WERI-Rb-1 (cell line): ENCODE measurements at regions not wholly inside any gene's neighbourhood (a gene's known extent, or its start where the extent isn't known, plus 50 kb on each side); places are given as distances from the start of the nearest gene placed in this dataset.

Experiments
- DNase-seq: peaks from one replicate; pipeline ENCODE4 v3.0.0-alpha.2; 2020
- H3K27ac ChIP-seq: fragments of 250-450 bp; sonication (Bioruptor Pico); 2 replicates; pipeline ENCODE4 v1.5.1; 2020; ENCODE audit warnings: mild to moderate bottlenecking, moderate library complexity
- H3K27me3 ChIP-seq: fragments of 250-450 bp; sonication (Bioruptor Pico); 2 replicates; pipeline ENCODE4 v1.5.1; 2021; ENCODE audit warnings: mild to moderate bottlenecking, low read depth, moderate library complexity; ENCODE audit not compliant: insufficient read depth, severe bottlenecking
- H3K36me3 ChIP-seq: fragments of 250-450 bp; sonication (Bioruptor Pico); 2 replicates; pipeline ENCODE4 v1.5.1; 2020; ENCODE audit warnings: mild to moderate bottlenecking, moderate library complexity
- H3K4me3 ChIP-seq: 2 replicates; pipeline ENCODE4 v1.5.1; 2011; ENCODE audit warnings: low read depth, mild to moderate bottlenecking, control low read depth, low read length
- H3K9me3 ChIP-seq: fragments of 250-450 bp; sonication (Bioruptor Pico); 2 replicates; pipeline ENCODE4 v1.5.1; 2021; ENCODE audit warnings: mild to moderate bottlenecking, moderate library complexity; ENCODE audit not compliant: severe bottlenecking
- CTCF ChIP-seq: IDR thresholded peaks from 2 replicates; pipeline ENCODE4 v1.5.1; 2011; ENCODE audit warnings: low read depth, mild to moderate bottlenecking, control low read depth, inconsistent platforms, low read length

- Histone ChIP-seq H3K36me3 (no peaks in the 10 kb centered on the region), H3K9me3 (no peaks in the 10 kb centered on the region), H3K4me3 (no peak overlapping the region), H3K27me3 (no peaks in the 10 kb centered on the region), H3K27ac (no peak overlapping the region)
- no peak for DNase-seq
- TF ChIP-seq CTCF, result no peak
Observed at GRCh38 chr2:181308766-181309515, 148.2 kb upstream of the ITGA4 start.

GRCh38 chr2:181309586-181309985, 147.6 kb upstream of the ITGA4 start:
- Histone ChIP-seq H3K9me3 (no peaks in the 10 kb centered on the region), H3K27ac (no peak overlapping the region), H3K36me3 (no peaks in the 10 kb centered on the region), H3K27me3 (no peaks in the 10 kb centered on the region), H3K4me3 (no peak overlapping the region)
- DNase-seq, result no peak
- TF ChIP-seq CTCF, result no peak

- H3K4me3 ChIP-seq, result no peak overlapping the region
- H3K9me3 ChIP-seq, result no peaks in the 10 kb centered on the region
- H3K27me3 ChIP-seq, result no peaks in the 10 kb centered on the region
- no peak for TF ChIP-seq CTCF
- DNase-seq, result no peak
- H3K36me3 ChIP-seq, result no peaks in the 10 kb centered on the region
- no peak overlapping the region for H3K27ac ChIP-seq
Observed at GRCh38 chr2:181310967-181311366, 146.2 kb upstream of the ITGA4 start.

- TF ChIP-seq CTCF, result no peak
- Histone ChIP-seq H3K27ac (no peak overlapping the region), H3K36me3 (no peaks in the 10 kb centered on the region), H3K4me3 (no peak overlapping the region), H3K9me3 (no peaks in the 10 kb centered on the region), H3K27me3 (no peaks in the 10 kb centered on the region)
- no peak for DNase-seq
Observed at GRCh38 chr2:181311837-181312236, 145.3 kb upstream of the ITGA4 start.

GRCh38 chr2:181312515-181312927, 144.7 kb upstream of the ITGA4 start:
- Histone ChIP-seq H3K36me3 (no peaks in the 10 kb centered on the region), H3K27me3 (no peaks in the 10 kb centered on the region), H3K4me3 (no peak overlapping the region), H3K27ac (no peak overlapping the region), H3K9me3 (no peaks in the 10 kb centered on the region)
- TF ChIP-seq CTCF, result no peak
- DNase-seq, result no peak

GRCh38 chr2:181313845-181314244, 143.3 kb upstream of the ITGA4 start:
- DNase-seq, result no peak

More at GRCh38 chr2:181313845-181314244, 143.3 kb upstream of the ITGA4 start:
- Histone ChIP-seq H3K36me3 (no peaks in the 10 kb centered on the region), H3K9me3 (no peaks in the 10 kb centered on the region), H3K27ac (no peak overlapping the region), H3K27me3 (no peaks in the 10 kb centered on the region), H3K4me3 (no peak overlapping the region)
- TF ChIP-seq CTCF, result no peak
